NCI-H2227 (cell line): ENCODE measurements at regions not wholly inside any gene's neighbourhood (a gene's known extent, or its start where the extent isn't known, plus 50 kb on each side); places are given as distances from the start of the nearest gene placed in this dataset.

Source experiments
- DNase-seq: peaks from one replicate; lab custom pipeline; 2025; ENCODE audit not compliant: unreplicated experiment; lab: John Stamatoyannopoulos, UW

DNA sequence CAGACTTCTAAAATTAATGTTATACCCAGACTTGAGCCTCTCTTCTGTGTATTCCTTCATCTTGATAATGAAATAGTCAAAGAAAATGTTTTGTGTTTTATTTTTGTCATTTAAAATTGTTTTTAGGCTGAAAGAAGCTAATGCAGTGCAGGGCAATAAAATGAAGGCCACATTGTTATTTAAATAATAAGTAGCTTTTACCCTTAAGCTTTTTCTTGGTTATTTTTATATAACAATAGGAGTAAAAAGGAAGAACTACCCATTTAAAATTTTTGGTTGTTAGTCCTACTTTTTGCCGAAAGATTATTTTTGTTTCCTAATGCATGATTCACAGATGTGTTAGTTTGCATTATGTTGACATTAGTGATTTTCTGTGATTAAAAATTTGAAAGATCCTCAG, 181.0 kb upstream of the MEOX2 start:
- DNase-seq, result no peak

DNA sequence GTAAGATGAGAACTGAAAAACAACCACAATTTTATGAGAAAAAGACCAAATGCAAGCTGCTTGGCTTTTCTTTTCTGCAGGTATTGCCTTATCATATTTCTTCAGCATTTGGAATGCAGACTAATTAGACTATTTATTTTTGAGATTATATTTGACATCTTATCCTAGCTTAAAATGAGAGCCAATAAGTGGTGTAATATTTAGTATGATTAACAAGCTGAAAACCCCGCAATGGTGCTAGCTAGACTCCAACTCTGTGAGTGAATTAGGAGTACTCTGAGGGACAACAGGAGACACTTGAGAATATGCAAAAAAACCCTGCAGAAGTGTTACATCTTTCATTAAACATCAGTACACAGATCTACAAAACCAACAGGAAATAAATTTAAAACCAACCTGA, 180.3 kb upstream of the MEOX2 start:
- DNase-seq, result no peak

- no peak for DNase-seq
Measured at GRCh38 chr7:15864626-15864991, 178.1 kb upstream of the MEOX2 start.

DNA sequence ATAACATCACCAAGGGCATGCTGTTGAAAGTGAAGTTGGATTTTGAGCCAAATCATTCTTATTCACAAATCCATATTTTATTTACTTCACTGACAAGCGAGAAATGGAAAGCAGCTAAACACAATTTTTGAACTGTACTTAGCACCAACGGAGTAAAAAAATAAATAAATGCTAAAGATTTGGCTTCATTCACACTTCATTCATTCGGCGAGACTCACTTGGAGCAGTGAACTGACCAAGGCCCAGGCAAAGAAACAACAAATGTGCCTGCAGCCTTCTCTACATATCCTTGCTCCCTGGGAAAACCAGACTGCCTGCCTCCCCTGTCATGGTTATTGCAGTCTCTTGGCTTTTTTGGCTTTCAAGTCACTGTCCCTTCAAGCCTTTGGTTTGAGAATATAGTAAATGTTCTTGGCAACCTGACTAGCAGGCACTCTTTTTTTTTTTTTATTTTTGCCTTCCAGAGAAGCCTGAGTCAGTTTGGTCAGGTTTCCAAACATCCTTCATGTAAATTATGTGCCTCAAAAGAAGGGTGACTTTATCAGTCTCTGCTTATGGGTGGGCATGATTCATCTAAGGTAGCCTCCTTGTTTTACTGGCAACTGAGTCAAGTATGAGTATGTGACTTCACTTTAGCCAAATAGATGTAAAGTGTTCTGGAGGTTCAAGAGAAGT, 177.6 kb upstream of the MEOX2 start:
- DNase-seq, result no peak

DNA sequence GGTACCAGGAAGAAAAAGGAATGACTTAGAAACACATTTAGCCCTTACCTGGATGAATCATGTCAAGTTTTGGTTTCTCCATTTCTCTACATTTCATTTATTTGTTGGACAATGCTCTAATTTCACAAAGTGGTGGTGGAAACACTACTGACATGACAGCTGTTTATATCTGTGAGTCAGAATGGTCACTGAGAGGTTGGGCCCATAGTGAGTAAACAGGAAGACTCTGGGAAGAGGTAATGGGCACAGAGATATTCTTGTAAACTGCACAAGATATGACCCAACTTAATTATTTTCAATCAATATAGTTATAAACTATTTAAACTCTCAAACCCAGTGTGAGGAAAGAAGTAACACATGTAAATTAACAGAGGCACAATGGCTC, 176.3 kb upstream of the MEOX2 start:
- DNase-seq, result no peak

GRCh38 chr7:15862016-15862780, 175.7 kb upstream of the MEOX2 start:
- DNase-seq, result no peak

DNA sequence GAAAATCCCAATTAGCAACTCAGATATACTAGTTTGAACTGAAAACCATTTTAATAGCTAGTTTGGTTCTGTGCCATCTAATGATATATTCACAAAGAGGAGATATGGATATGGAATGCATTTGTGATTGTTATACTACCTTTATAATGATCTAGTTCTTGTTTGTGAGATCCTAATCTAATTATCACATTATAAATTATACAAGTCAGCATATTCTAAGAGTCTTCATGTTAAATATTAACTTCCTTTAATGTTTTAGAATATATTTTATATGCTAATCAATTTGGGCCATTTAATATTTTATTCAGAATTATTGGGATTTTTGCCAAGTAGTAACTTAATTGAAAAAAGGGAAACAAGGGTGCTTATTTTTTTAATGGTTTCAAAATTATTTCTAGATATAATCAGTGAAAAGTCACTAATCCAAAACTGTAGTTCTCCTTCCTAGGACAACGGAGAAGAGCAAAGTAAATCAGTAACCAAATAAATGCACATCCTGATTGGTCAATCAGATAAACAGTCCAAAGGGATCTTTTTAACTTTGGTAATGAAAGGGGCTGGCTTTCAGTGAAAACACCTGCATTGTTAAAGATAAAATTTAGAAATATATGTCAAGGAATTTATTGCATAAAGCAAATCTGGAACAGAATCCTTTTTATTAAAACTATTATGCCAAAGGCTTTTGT, 173.9 kb upstream of the MEOX2 start:
- DNase-seq, result no peak

- DNase-seq, result no peak
Measured at GRCh38 chr7:15857026-15857425, 170.5 kb upstream of the MEOX2 start.

DNA sequence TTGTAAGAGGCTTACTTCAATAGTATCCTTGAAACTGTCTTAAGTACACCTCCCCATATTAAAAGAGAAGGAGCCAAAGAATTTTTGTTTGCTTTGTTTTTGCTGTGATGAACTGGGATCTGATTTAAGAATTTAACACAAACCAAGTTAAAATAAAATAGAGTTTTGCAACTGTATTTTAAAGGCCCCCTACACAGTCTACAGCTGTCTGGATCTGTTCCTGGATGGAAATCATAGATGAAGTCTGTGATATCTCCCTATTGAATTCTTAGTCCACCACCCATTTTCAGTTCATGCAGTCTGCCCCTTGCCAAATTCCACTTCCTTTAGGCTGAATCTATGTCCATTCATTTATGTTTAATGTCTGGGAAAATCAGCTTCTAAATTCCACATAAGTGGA, 169.8 kb upstream of the MEOX2 start:
- DNase-seq, result no peak

DNA sequence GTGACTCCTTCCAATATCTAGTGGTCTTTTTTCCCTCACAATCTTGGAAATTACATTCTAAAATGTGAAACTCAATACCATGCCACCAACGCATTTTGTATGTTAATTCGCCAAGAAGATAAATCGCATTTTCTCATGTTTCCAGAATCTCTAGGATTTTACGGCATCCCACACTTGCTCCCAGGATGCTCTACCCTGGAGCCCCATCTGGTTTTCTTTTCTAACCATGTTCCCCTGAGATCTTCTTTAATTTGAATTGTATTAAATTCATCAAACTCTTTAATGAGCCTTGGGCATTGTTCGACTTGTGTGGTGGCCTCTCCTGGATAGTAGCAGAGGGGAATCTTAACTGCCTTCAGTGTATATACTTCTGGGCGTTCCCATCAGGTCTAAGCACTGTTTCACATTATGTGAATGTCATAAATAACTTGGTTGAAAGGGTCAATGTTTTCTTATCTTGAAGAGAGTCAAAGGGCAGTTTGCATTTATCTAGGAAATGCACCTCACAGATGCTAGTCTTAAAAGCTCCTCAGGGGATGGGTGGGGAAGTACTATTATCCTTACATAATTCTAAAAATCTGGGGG, 169.1 kb upstream of the MEOX2 start:
- DNase-seq, result no peak

DNA sequence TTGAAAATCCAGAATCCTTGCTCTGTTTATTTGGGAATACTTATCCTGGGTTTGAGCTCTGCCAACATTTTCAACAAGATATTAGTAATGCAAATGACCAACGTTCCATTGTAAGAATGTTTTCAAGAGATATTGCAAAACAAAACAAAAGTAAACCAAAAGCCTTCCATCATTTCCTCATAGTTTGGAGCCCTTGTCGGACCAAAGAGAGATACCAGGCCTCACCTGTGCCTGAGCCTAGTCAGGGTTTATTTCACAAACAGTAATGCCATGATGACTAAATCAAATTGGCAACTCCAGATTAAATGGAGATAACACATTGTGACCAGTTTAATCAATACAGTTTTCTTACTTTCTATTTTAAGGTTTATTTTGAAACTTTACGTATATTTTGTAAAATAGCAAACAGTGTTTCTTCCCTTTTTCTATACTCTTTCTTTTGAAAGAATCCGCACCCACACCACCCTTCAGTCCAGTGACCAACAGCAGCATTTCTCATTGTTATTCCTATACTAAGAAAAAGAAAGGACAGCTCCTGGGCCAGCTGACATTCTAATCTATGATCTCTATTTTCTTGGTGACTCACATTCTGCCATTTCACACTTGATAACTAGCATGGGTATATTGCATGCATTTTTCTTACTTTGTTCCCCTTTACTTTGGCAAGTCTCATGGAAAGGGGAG, 168.5 kb upstream of the MEOX2 start:
- no peak for DNase-seq

DNA sequence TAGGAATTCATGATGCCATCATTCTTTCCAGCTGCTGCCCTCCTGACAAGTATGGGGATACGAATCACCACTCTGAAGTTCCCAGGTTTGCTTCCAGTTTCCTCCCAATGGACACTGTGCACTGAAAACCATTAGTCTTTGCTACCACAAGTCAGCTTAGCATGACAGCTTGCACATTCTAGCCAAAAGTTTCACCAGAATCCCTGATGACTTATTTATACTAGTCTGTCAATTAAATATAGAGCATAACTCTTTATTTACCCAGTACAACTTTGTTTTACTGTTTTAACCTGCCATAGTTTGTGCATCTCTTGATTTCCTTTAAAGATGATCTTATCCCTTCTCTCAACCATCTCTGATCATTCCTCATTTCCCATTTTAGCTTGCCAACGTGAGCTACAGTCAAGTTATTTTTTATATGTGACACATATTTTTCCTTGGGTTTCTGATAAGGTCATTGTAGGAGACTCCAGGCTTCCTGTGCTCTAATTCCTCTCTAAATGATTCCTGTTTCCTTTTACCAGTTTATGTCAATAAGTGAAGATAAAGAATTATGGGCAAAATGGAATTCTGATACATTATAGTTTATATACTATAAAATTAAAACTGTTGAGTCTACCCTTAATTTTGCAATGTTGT, 167.5 kb upstream of the MEOX2 start:
- no peak for DNase-seq

- no peak for DNase-seq
Measured at GRCh38 chr7:15851201-15851600, 164.7 kb upstream of the MEOX2 start.

DNA sequence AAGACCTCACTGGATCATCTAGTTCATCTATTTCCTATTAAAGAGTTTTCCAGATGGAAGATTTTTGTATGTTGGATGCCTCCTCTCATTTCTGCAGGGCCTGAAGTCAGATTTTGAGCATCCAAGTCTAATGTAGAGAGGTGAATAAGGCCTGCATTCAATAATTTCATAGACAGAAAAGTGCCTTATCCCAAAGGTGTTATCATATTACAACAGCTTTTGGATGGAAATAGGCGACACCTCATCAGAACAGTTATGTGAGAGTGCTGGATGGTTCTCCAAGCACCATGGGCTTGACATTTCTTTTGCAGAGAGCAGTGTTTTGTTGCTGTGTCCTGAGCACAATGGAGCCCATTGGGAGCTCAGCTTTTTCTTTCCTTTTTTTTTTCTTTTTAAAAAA, 162.4 kb upstream of the MEOX2 start:
- DNase-seq, result no peak

DNA sequence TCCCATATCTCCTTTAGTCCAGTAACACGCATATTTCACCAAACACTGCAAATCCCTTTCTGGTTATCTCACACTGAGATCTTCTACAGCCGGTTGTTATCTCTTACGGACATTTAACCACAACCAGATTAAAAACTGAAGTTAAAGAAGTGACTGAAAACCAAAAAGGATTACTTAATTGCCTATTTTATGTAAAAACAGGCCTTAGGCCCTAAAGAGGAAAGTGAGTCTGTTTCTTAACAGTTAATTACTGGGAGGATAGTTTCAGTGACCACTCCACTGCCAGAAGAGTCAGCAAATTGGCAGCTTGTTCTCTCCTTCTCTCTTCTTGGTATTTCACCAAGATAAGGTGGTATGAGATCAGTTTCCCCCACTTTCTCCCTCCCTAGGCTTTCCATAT, 161.9 kb upstream of the MEOX2 start:
- no peak for DNase-seq

- DNase-seq, result no peak
Measured at GRCh38 chr7:15845868-15846267, 159.4 kb upstream of the MEOX2 start.

- no peak for DNase-seq
Measured at GRCh38 chr7:15845461-15845860, 159.0 kb upstream of the MEOX2 start.

DNA sequence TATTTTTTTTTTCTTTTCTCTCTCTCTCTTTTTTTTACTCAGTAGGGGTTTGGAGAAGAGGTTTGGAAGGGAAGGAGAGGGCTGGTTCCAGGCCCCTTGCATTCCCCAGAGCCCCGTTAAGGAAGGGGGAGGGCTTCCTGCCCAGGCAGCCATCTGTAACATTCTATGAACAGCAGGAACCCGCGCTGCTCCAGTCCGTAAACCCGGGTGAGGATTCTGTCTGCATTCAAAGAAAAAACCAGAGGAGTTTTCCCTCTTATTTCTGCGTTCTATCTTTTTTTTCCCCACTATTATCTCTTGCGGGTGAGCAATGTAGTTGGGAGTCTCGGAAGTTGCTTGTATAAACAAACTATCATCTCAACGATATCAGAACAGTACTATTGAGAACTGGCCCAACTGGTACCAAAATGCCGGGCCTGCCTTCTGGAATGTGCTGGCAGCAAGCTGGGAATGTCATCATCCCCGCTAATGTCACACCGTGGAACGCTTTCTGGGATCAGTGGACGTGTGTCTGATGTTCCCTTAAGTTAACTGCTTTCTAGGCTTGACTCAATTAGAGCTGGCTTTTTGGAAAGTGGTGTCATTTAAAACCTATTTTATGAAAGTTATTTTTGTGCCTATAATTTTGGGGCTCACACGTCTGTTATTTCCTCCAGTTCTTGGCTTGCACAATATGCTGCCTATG, 153.1 kb upstream of the MEOX2 start:
- no peak for DNase-seq

DNA sequence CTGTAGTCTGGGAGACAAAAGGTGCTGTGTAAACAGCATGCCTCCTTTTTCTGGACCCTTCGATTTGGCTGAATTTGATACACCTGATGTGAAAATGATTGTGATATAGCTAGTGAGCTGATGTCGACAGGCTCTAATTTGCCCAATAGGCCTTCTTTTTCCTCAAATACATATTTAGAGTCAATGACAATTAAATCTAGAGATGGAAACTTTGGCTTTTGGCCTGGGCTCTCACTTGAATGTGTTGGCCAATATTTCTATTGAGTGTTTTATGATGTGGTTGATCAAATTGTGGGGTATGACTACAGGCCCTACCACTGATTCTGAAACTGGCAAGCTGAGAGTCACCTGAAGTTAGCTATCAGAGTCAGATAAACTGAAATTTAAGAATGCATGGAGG, 151.8 kb upstream of the MEOX2 start:
- no peak for DNase-seq

DNA sequence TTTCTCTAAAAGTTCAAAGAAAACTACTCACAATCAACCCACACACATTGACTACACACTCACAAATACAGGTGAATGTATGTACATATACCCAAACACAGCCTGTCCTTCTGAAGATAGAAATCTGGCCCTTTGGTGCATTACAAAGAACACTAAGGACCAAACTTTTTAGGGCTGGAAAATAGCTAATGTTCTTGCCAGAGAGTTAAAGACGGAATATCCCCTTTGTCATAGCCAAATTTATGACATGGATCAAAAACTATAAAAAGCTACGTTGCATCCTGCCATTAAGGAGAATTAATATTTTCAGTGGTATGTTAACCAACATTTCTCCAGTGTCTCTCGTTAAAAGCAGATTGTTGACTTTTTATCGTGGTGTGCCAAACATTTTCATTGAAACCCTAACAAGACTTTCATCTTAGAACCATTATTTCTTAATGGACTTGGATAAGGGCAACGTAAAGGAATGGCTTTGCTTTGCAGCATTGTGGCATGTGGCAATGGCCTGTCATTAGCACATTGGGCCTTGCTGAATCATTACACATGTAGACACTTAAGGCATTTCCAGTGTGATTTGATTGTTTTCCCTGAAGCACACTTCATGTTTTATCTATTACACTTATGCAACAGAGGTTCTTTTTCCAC, 150.9 kb upstream of the MEOX2 start:
- DNase-seq, result no peak
